Astrocyte (in vitro differentiated cells and primary cell): ENCODE measurements at regions not wholly inside any gene's neighbourhood (a gene's known extent, or its start where the extent isn't known, plus 50 kb on each side); places are given as distances from the start of the nearest gene placed in this dataset.

Experiments
- DNase-seq: peaks from one replicate; pipeline ENCODE4 v3.0.0-alpha.2; 2010; ENCODE audit warnings: low read depth
- FAIRE-seq: peaks from 2 replicates; lab custom pipeline; 2011; peaks lifted over from hg19 to GRCh38; lab: Jason Lieb, UNC
- H2AFZ ChIP-seq: 2 replicates; pipeline ENCODE4 v1.6.0; 2012; ENCODE audit warnings: low read depth, low read length, inconsistent platforms
- H3K27ac ChIP-seq: 2 replicates; pipeline ENCODE4 v1.5.1; 2011; ENCODE audit warnings: low read depth, low read length, inconsistent platforms
- H3K27me3 ChIP-seq: 2 replicates; pipeline ENCODE4 v1.6.0; 2011; ENCODE audit warnings: low read length, inconsistent platforms; ENCODE audit not compliant: insufficient read depth
- H3K36me3 ChIP-seq: 2 replicates; pipeline ENCODE4 v1.5.1; 2011; ENCODE audit warnings: low read length, inconsistent platforms; ENCODE audit not compliant: insufficient read depth
- H3K4me1 ChIP-seq: 2 replicates; pipeline ENCODE4 v1.5.1; 2011; ENCODE audit warnings: low read length, inconsistent platforms; ENCODE audit not compliant: insufficient read depth
- H3K4me2 ChIP-seq: 2 replicates; pipeline ENCODE4 v1.6.0; 2012; ENCODE audit warnings: low read length, inconsistent platforms
- H3K4me3 ChIP-seq: 2 replicates; pipeline ENCODE4 v1.5.1; 2011; ENCODE audit warnings: low read depth, mild to moderate bottlenecking, low read length, inconsistent platforms; ENCODE audit not compliant: insufficient read depth
- H3K79me2 ChIP-seq: 2 replicates; pipeline ENCODE4 v1.6.0; 2012; ENCODE audit warnings: mild to moderate bottlenecking, low read length, inconsistent platforms; ENCODE audit not compliant: insufficient read depth
- H3K9ac ChIP-seq: 2 replicates; pipeline ENCODE4 v1.6.0; 2012; ENCODE audit warnings: mild to moderate bottlenecking, low read length, inconsistent platforms
- H3K9me3 ChIP-seq: 2 replicates; pipeline ENCODE4 v1.5.1; 2012; ENCODE audit warnings: low read depth, mild to moderate bottlenecking, low read length, inconsistent platforms; ENCODE audit not compliant: insufficient read depth
- H4K20me1 ChIP-seq: 2 replicates; pipeline ENCODE4 v1.6.0; 2012; ENCODE audit warnings: low read length, inconsistent platforms; ENCODE audit not compliant: insufficient read depth
- H3K27ac Mint-ChIP-seq: one replicate; pipeline ENCODE4 v1.8.0; 2021; ENCODE audit warnings: mild to moderate bottlenecking, mixed read lengths; ENCODE audit not compliant: unreplicated experiment
- H3K27me3 Mint-ChIP-seq: one replicate; pipeline ENCODE4 v1.8.0; 2021; ENCODE audit warnings: low read depth, mixed read lengths; ENCODE audit not compliant: unreplicated experiment
- H3K36me3 Mint-ChIP-seq: one replicate; pipeline ENCODE4 v1.8.0; 2021; ENCODE audit warnings: low read depth, mixed read lengths; ENCODE audit not compliant: unreplicated experiment
- H3K4me1 Mint-ChIP-seq: one replicate; pipeline ENCODE4 v1.8.0; 2021; ENCODE audit warnings: low read depth, mixed read lengths; ENCODE audit not compliant: unreplicated experiment
- H3K4me3 Mint-ChIP-seq: one replicate; pipeline ENCODE4 v1.8.0; 2021; ENCODE audit warnings: mild to moderate bottlenecking, moderate library complexity, mixed read lengths; ENCODE audit not compliant: unreplicated experiment
- H3K9me3 Mint-ChIP-seq: one replicate; pipeline ENCODE4 v1.8.0; 2021; ENCODE audit warnings: mild to moderate bottlenecking, mixed read lengths; ENCODE audit not compliant: unreplicated experiment
- EZH2 ChIP-seq: IDR thresholded peaks from 2 replicates; pipeline ENCODE4 v1.6.1; 2012; ENCODE audit warnings: mild to moderate bottlenecking, low read length, inconsistent platforms; ENCODE audit not compliant: insufficient read depth
- TF ChIP-seq, protein P1 (sequence below): IDR thresholded peaks from 2 replicates; pipeline ENCODE4 v1.5.1; 2011; ENCODE audit warnings: low read depth, mild to moderate bottlenecking, inconsistent platforms, low read length, moderate library complexity; ENCODE audit not compliant: insufficient read depth

DNA sequence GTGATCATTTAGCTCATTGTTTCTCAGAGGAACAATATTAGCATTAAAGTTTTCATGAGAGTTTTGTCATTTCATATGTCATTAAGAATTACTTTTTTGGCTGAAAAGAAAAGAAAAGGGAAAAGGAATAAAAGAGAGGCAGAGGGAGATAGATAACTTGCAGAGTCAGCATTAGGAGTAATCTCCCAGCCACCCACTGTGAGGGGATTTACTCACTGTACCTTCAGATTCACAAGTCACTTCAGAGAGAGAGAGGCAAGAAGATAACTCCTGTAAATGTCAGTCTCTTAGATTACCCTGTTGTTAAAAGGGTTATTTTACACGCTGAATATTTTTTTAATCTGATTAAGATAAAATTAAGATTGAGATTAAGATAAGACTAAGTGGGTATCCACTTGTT, 125.2 kb downstream of the POU4F1 start:
- TF ChIP-seq, protein P1, sequence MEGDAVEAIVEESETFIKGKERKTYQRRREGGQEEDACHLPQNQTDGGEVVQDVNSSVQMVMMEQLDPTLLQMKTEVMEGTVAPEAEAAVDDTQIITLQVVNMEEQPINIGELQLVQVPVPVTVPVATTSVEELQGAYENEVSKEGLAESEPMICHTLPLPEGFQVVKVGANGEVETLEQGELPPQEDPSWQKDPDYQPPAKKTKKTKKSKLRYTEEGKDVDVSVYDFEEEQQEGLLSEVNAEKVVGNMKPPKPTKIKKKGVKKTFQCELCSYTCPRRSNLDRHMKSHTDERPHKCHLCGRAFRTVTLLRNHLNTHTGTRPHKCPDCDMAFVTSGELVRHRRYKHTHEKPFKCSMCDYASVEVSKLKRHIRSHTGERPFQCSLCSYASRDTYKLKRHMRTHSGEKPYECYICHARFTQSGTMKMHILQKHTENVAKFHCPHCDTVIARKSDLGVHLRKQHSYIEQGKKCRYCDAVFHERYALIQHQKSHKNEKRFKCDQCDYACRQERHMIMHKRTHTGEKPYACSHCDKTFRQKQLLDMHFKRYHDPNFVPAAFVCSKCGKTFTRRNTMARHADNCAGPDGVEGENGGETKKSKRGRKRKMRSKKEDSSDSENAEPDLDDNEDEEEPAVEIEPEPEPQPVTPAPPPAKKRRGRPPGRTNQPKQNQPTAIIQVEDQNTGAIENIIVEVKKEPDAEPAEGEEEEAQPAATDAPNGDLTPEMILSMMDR: no peak
- no peak for TF ChIP-seq EZH2
- no peak for FAIRE-seq
- Mint-ChIP-seq H3K4me1 (no peaks in the 10 kb centered on the region), H3K27ac (no peak overlapping the region), H3K27me3 (no peaks in the 10 kb centered on the region), H3K9me3 (no peaks in the 10 kb centered on the region), H3K36me3 (no peaks in the 10 kb centered on the region), H3K4me3 (no peak overlapping the region)
- Histone ChIP-seq H3K4me2 (no peak overlapping the region), H3K9me3 (no peaks in the 10 kb centered on the region), H3K27ac (no peak overlapping the region), H3K79me2 (no peaks in the 10 kb centered on the region), H4K20me1 (no peaks in the 10 kb centered on the region), H3K27me3 (no peaks in the 10 kb centered on the region), H3K4me1 (no peaks in the 10 kb centered on the region), H3K36me3 (no peaks in the 10 kb centered on the region), H2AFZ (no peak overlapping the region), H3K4me3 (no peak overlapping the region), H3K9ac (no peak overlapping the region)
- no peak for DNase-seq

DNA sequence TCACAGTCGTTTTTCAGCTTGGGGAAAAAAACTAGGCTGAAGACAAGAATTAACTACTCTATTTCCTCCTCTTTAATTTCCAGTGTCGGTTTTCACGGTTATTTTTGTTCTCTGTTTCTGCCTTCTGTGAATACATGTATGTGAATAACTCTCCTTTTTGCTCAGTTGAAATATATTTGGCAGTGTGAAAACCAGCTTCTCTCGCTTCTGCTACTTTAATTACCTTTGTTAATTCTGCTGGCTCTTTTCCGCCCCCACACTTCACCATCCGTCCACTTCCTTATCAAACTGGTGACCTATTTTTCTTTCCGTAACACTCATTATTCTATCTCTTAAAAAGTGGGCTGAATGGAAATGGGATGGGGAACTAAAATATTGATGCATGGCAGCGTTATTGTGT, 126.4 kb downstream of the POU4F1 start:
- Mint-ChIP-seq H3K36me3 (no peaks in the 10 kb centered on the region), H3K27me3 (no peaks in the 10 kb centered on the region), H3K4me3 (no peak overlapping the region), H3K4me1 (peaks cover 1% of the 10 kb centered on the region), H3K27ac (no peak overlapping the region), H3K9me3 (no peaks in the 10 kb centered on the region)
- H3K27me3 ChIP-seq: no peaks in the 10 kb centered on the region
- no peak overlapping the region for H3K4me2 ChIP-seq
- no peak overlapping the region for H3K27ac ChIP-seq
- no peaks in the 10 kb centered on the region for H4K20me1 ChIP-seq
- FAIRE-seq (no peak), DNase-seq (no peak)
- no peaks in the 10 kb centered on the region for H3K4me1 ChIP-seq
- H3K36me3 ChIP-seq: no peaks in the 10 kb centered on the region
- H3K79me2 ChIP-seq: no peaks in the 10 kb centered on the region
- no peaks in the 10 kb centered on the region for H3K9me3 ChIP-seq
- TF ChIP-seq EZH2: no peak
- TF ChIP-seq, protein P1: no peak
- H3K4me3 ChIP-seq: no peak overlapping the region
- no peak overlapping the region for H3K9ac ChIP-seq
- no peak overlapping the region for H2AFZ ChIP-seq

DNA sequence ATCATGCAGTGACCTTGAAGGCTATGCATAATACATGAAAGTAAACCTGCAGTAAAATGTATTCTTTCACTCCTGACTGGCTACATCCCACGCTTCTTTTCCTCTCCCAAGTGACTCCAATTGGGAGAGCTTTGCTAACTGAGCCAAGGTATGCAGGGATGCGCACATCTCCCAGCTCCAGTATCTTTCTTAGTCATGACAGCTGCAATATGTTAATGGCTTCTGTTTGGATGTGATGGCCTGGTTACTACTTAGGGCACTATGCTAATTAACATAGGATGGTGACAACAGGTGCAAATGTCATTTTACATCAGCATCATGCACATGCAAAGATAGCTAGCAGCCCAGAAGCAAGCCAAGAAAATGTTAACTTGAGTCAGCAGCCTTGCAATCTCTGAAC, 134.7 kb downstream of the POU4F1 start:
- H2AFZ ChIP-seq: no peak overlapping the region
- Mint-ChIP-seq H3K36me3 (no peaks in the 10 kb centered on the region), H3K4me3 (no peak overlapping the region), H3K9me3 (no peaks in the 10 kb centered on the region), H3K27ac (no peak overlapping the region), H3K4me1 (peaks cover 19% of the 10 kb centered on the region), H3K27me3 (no peaks in the 10 kb centered on the region)
- no peaks in the 10 kb centered on the region for H3K9me3 ChIP-seq
- no peak overlapping the region for H3K4me2 ChIP-seq
- FAIRE-seq (no peak), DNase-seq (no peak)
- no peak overlapping the region for H3K9ac ChIP-seq
- no peaks in the 10 kb centered on the region for H3K27me3 ChIP-seq
- H3K4me3 ChIP-seq: no peak overlapping the region
- no peak overlapping the region for H3K27ac ChIP-seq
- no peaks in the 10 kb centered on the region for H3K4me1 ChIP-seq
- H3K36me3 ChIP-seq: no peaks in the 10 kb centered on the region
- TF ChIP-seq, protein P1: no peak
- TF ChIP-seq EZH2: no peak
- H4K20me1 ChIP-seq: no peaks in the 10 kb centered on the region
- no peaks in the 10 kb centered on the region for H3K79me2 ChIP-seq
